DMS153 (cell line): ENCODE measurements at regions not wholly inside any gene's neighbourhood (a gene's known extent, or its start where the extent isn't known, plus 50 kb on each side); places are given as distances from the start of the nearest gene placed in this dataset.

ENCODE experiments used
- DNase-seq: peaks from one replicate; lab custom pipeline; 2025; lab: John Stamatoyannopoulos, UW

DNA sequence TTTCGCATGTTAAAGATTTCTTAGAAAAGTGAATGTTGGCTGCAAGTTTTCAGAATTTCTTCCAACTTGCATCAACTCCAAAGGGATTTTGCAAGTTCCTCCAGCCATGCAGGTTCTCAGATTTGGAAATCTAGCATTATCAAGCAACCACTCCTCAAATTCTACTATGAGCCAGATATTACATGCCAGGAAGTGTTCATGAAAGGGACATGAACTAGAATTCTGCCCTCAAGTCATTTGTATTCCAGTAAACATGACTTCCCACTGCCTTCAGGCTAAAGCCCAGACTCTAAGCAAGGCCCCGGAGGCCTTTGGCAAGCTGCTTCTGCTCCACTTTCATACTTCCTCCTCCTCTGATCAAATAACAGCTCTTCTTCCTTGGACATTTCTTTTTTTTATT, 111.3 kb upstream of the PAPPA start:
- DNase-seq, result no peak

DNA sequence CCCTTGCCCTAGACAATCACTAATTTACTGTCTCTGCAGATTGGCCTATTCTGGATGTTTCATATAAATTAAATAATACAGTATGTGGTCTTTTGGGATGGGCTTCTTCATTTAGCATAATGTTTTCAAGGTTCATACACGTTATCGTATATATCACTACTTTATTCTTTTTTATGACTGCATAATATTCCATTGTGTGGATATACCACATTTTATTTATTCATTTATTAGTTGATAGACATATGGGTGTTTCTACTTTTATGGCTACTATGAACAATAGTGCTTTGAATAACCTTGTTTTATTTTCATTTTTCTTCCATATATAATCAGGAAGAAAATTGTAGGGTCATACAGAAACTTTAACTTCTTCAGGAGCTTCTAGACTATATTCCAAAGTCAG, 108.5 kb upstream of the PAPPA start:
- no peak for DNase-seq

DNA sequence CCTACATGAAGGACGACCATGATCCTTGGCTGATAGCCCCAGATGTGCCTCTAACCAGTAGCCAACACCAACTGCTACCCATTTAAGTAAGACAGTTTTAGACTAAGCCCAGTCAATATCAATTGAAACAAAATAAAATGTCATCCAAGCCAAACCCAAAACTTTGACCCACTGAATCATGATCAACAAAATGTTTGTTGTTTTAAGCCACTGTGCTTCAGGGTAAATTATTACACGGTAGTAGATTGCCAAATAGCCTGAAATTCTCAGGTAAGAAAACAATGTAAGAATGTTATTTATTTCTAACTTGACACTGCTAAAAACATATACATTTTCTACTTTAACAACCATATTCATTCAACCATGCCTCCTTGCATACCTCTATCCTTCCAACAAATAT, 105.5 kb upstream of the PAPPA start:
- DNase-seq, result no peak

DNA sequence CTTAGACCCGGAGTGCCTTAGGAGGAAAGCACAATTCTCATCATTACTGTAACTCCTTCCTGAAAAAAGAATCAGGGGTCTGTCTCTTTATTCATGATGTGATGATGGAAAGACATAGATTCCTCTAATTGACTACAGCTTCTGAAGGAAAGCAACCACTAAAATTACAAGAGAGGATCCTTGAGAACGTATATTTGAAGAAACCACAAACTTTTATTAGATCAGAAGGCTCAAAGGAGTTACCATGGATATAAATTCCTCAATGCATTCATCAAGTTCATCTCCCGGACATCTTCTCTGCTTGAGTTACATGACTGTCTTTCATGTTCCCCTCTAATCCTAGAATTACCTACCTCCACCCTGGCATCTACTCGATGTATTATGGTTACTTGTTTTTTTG, 104.1 kb upstream of the PAPPA start:
- DNase-seq, result no peak

DNA sequence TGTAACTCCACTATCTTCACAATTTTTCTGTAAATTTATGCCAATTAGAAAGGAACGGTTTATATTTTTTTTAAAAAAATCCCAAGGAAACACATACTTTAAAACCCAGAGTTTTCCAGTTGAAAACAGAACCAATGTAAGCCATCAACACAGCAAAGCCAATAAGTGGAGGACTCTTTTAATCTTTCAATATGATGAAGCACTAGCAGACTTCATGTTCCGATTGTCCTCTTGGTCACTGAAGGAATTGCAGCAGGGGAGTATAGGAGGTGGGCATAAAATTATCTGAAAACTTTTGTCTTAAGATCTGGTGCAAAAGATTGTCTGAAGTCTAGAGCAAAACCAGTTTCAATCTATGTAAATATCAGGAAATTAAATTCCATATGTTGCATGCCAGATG, 102.1 kb upstream of the PAPPA start:
- no peak for DNase-seq

DNA sequence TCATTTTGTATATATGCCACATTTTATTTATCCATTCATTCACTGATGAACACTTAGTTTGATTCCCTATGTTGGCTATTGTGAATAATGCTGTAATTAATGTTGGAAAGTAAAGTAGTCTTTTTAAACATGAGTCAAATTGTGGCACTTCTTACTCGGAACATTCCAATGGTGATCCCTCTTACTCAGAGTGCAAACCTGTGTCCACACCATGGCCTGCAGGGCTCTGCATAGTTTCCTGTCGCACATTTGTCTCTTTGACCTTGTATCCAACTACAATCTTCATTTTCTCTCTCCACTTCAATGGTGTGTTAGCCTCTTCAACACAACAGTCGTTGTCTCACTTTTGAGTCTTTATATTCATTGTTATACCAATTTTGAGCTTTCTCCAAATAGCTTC, 98.1 kb upstream of the PAPPA start:
- no peak for DNase-seq

DNA sequence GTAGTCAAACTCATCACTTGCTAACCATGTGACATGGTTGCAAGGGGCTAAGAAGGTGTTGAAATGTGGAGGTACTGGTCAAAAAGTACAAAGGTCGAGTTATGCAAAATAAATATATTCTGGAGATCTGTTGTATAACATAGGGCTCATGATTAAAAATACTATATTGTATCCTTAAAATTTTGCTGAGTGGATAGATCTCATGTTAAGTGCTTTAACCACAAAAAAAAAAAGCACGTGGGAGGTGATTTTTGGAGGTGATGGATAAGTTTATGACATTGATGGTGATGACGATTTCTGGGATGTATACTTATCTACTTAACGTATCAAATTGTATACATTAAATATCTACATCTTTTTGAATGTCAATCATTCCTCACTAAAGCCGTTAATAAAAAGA, 96.2 kb upstream of the PAPPA start:
- DNase-seq, result no peak

DNA sequence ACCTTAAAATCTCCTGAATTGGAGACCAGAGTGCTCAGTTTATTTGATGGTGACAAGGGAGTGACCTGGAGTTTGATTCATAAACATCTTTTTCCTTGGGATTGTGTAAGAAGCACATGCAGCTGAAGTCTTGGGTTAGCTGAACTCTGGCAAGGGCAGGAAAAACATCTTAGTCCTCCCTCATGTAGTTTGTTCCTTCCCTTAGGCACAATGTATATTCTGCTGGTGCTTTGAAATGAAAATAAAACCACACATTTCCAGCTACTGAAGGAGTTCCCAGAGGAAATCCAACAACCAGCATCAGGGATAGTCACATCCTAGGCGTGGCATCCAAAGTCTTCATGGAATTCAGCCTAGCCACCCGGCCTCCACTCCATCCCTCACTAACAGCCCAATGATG, 95.2 kb upstream of the PAPPA start:
- DNase-seq, result no peak

DNA sequence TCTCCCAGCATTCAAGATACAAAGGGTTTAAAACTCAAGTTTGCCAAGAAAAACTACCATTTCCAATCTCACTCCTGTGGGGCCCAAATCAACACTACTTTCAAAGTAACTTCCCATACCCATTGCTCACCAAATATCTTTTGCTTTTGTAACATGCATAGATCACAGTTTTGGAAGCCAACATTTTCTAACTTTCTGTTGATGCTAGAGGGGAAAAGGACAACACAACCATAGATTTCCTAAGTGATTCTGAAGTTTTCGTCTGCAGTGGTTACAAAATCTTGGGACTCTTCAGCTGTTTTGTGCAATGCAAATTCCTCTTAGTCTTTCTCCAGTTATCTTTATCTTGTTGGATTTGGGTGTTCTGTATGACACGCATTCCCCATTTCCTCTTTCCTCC, 94.1 kb upstream of the PAPPA start:
- DNase-seq, result no peak

DNA sequence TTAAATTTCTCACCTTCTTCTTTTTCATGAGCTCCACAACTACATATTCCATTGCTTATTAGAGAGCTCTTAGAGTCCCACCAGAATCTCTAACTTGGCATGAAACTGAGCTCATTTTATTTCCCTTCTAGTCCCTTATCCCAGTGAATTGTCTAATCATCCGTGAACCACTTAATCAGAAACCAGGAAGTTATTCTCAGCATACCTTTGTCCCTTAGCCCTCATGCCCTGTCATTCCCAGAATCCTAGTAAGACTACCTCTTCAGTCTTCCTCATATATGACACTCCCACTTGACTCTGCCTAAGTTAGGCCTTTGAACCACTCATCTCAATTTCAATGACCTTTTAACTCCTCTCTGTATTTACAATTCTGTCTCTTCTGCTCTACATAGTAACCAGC, 93.0 kb upstream of the PAPPA start:
- no peak for DNase-seq

DNA sequence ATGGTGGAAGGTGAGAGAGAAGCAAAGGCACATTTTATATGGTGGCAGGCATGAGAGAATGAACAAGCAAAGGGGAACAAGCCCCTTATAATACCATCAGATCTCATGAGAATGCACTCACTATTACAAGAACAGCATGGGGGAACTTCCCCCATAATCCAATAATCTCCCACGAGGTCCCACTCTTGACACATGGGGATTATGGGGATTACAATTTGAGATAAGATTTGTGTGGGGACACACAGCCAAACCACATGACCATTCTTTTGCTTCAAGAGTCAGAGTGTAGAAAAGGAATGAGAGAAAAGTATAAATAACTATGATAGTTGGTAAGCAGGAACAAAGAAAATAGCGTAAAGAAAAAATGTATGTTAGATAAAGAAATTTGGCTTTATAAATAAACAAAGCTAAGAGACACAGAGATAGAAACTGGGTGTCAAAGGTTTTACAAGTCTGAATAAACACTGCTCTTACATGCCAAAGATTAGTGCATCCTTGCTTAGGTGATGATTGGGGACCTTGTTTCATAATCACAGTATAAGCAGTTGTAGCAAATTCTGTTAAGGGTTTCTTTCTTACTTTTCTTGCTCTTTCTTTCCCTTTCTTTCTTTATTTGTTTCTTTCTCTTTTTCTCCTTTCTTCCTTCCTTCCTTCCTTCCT, 91.9 kb upstream of the PAPPA start:
- no peak for DNase-seq

DNA sequence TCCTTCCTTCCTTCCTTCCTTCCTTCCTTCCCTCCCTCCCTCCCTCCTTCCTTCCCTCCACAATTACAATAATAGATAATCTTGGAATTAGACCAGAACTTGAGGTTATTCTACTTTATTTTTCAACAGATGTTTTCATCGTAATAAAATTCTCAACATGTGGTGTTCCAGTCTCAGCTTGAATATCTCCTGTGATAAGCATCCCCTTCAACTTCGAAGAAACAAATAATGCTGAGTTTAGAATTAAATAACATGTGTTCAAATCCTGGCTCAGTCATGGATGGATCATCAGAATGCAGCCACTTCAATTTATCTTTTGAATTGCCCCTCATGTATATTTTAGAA, 91.4 kb upstream of the PAPPA start:
- no peak for DNase-seq

DNA sequence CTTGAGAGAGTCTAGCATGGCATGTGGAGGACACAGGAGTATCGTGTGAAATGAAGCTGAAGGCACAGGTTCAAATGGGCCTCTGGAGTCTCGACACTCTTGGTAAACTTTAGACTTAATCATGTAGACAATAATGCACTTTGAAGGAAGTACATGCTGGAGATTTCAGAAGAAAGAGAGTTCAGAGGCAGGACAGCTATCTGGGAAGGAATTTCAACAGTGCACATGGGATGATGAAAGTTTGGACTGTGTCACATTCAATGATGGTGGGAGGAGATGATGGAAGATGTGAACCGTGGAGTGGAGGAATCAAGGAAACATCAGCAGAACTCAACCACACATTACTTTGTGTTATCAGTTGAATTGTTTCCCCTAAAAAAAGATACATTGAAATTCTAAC, 88.6 kb upstream of the PAPPA start:
- DNase-seq, result no peak

DNA sequence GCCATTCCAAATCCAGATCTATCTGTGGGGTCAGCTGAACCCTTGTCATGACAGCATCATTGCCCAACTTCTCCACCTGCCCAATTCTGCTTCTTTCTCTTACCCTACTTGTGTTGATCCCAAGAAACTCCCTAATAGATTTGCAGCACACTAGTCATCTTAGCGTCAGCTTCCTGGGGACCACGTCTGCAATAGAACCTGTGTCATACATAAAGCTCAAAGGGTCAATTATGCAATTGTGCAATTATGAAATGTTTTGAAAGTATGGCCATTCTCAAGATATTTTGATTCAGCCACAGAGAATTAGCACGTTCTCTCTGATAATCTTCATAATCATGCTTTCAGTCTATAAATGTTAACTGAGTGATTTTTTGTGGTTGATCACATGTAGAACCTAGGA, 87.4 kb upstream of the PAPPA start:
- DNase-seq, result no peak

DNA sequence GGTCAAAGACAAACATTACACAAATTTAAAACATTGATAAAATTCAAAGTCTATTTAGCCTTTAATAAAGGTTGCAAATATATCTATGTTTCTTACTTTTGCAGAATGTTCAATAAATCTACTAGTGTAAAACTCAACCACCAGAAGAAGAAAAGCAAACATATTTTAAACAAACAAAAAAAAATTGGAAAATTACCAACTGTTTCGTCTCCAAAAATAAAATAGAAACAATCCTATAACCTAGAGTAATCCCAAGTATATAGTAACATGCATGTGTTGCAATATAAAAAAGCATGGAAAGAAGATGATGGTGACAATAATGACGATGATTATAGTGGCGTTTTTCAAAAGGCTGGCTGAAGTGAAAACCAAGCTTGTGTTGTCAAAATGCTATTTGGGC, 86.0 kb upstream of the PAPPA start:
- DNase-seq, result no peak

DNA sequence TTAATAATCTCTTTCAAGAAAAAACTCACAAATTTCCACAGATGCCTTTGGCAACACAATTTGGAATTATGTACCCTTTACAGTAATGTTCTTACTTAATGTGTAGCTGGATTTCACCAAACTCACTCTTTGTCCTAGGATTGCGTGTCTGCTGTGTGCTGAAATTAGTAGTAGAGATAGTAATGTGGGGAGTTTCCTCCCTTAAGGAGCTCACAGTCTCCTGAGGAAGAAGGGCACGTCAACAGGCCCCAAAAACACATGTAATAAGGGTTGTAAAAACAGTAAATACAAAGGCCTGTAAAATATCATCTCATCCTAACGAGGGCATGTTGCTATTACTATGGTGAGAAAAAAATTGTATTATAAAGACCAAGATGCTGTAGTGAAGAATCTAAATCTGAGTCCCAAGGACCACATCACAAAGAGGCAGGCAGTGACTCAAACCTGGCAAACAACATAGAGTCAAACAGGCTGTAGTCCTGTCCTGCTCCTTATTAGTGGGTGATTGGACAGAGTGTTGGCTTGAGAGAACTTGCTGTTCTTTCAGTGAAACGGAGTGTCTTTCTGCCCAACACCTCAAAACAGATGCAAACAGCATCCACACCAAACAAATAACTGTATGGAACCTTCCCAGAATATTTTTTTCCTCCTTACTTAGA, 83.2 kb upstream of the PAPPA start:
- DNase-seq, result no peak

DNA sequence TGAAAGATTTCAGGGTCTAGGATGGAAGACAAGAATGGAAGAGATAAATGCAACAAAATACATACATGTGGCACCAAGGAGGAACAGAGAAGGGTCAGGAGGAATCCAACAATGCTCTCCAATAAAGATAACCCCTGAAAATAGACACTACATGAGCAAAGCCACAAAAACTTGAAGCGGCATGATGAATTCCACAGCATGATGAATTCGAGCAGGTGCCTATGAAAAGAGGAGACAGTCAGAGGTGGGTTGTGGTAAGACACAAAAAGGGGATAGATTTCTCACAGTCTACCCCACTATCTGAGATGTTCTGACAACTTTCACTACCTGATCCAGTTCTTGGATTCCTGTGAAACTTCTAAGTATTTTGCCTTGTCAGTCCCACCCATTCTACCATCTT, 81.5 kb upstream of the PAPPA start:
- DNase-seq, result no peak

DNA sequence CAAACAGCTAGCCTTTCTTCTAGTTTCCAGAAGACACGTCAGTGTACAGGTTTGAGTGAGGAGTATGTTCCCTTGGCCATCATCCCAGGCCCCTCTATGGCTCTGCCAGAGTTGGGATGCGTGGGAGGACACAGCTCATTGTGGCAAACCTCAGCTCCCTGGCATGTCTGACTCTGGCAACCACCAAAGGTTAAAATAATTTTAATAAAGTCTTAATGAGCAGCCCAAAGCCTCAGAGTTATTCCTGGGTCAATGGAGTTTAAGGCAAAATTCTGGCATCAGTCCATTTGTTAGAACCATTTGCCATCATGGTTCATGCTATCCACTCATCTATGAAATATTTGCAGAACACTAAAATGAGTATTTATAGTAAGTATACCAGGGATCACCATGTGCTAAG, 79.8 kb upstream of the PAPPA start:
- no peak for DNase-seq

DNA sequence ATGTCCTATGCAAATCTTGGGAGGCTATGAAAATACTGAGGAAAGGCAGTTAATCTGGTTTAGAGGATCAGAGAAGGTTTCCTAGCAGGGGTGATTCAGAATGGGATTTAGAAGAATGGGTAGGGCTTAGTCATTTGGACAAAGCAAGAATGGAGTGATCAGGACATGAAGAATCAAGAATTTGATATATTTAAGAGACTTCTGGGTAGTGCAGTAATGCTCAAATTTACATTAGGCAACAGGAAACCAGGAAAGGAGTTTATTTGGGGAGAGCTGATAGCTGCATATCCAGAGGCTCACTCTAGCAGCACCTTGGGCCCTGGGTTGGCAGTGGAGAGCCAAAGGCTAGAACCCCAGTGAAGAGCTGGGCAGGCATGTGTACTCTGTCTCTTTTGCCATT, 78.9 kb upstream of the PAPPA start:
- no peak for DNase-seq

DNA sequence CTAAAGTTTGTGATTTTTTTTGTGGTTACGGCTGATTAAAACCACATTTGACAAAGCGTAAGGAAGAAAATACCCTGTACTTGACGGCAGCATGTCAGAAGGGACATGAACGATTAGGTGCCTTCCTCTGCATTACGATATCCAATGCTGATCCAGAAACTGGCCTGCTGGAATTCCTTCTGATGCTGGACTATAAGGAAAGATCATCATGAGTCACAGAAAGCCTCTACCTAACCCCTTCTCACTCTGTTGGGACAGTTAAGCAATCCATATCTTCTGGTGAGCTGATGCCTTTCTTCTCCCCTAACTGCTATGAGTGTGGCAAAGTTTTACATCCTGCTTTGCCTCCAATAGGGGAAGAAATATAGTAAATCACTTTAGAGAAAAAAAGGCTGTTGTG, 78.4 kb upstream of the PAPPA start:
- DNase-seq, result no peak

DNA sequence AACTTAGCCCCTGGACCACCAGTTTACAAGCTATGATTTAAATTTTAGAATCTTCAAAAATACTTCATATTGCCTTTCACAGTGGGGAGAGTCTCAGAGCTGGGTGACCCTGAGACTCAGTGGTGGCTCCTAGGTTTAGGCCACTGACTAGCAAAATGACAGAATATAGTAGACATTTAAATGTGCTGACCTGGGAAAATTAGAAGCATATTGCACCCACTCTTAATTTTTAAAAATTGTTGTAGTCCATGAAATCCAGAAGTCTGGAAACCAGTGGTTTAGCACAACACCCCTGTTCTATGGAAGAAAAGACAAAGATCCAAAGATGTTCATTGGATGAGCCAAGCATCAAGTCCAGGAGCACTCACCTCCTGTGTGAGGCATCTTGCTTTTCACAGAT, 75.0 kb upstream of the PAPPA start:
- DNase-seq, result no peak

DNA sequence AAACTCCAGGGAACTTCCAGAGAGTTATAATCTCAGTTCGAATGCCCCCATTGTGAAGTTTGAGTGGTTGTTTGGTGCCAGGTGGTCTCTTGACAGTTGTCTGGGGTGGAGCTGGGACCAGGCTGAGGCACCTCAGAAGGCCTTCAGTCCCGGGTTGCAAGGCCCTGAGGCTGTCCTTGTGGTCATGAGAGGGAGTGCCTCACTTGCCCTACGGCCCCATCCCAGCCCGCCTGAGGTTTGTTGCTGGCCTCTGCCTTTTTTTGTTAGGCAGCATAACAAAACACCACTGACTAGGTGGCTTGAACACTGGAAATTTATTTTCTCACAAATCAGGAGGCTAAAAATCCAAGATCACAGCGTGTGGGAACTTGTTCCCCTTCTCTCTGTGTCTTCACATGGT, 73.0 kb upstream of the PAPPA start:
- no peak for DNase-seq

DNA sequence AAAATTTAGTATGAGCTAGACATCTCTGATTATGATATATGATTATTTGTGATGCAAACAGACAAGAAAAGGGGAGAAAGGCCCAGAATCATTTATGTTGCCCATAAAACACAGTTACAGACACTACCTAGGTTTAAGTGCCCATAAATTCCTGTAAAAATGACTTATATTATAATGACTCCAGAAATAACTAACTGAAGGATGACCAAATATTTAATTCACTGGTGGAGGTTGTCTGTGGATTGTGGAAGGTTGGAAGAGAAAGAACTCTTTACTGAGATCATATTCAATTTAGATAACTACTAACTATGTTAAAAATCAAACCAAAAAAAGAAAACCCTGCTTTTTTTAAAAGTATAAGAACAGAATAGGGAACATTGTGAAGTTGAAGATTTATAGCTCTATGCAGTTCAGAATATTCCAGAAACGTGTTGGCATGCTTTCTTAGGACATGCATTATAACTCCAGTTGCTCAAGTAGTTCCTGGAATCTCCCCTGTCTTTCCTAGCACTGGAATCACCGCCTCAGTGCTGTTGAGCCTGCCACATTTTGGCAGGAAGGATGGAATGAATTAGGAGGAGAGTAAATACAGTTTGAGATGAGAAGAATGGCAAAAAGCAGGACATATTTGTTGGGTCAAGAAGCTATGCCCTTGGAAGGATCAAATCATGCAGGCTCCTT, 72.0 kb upstream of the PAPPA start:
- DNase-seq, result no peak

DNA sequence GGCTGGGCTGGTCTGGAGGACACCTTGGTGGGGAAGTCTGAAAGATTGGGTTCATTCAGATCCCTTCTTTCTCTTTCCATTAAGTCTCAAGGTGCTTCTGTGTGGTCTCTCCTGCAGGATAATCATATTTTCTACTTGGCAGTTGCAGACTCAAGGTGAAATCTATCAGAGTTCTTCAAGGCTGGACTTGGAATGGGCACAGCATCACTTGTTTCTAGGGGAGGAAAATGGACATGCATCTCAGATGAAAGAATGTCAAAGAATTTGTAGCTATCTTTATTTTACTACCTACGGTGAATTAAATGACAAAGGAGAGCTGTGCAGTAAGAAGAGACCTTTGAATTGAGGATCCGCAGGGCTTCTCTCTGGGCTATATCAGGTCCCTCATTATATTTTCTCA, 69.8 kb upstream of the PAPPA start:
- no peak for DNase-seq
